ENCODE measurements at regions not wholly inside any gene's neighbourhood (a gene's known extent, or its start where the extent isn't known, plus 50 kb on each side); places are given as distances from the start of the nearest gene placed in this dataset.

- peaks cover 0 to 14% (median 7%) of the 10 kb centered on the region in 8 donors for H3K9me3 ChIP-seq
- peak overlapping the region in 1 of 8 donors; percentile 32 for H3K4me3 ChIP-seq
- intact Hi-C loops (cut with DNase I; ENCODE audit: low total_unique reads), result no loop called here
- H3K27ac ChIP-seq, result peak overlapping the region in 7 of 8 donors; percentile 33 to 78 (median 65)
- H3K4me1 ChIP-seq, result peaks cover 5 to 17% (median 11%) of the 10 kb centered on the region in 6 donors
- H3K27me3 ChIP-seq (replicated peaks in 1 of 7), result no peaks in the 10 kb centered on the region
- DNase-seq, result no peak
- TF ChIP-seq CTCF (IDR thresholded peaks at IDR 0.05 in 8 of 11, conservative IDR thresholded peaks at IDR 0.05 in 3 of 11) (no peak), POLR2AphosphoS5 (IDR thresholded peaks at IDR 0.05) (peak in 1 of 3 donors; percentile 59)
- H3K36me3 ChIP-seq, result no peaks in the 10 kb centered on the region
- WGBS, 5 donors, result 1 to 4% (median 2%) methylated on average over 8 of the region's 8 CpGs
Observed at GRCh38 chr4:19729886-19730651, 521.6 kb upstream of the SLIT2 start.

GRCh38 chr4:19728773-19729172 lies 522.9 kb upstream of the SLIT2 start:
- peaks cover 0 to 9% (median 2%) of the 10 kb centered on the region in 8 donors for H3K9me3 ChIP-seq
- DNase-seq, result no peak
- TF ChIP-seq POLR2A (IDR thresholded peaks at IDR 0.05) (no peak), CTCF (IDR thresholded peaks at IDR 0.05 in 8 of 11, conservative IDR thresholded peaks at IDR 0.05 in 3 of 11) (no peak), POLR2AphosphoS5 (IDR thresholded peaks at IDR 0.05) (no peak)
- no peaks in the 10 kb centered on the region for H3K36me3 ChIP-seq
- H3K27ac ChIP-seq, result peak overlapping the region in 3 of 8 donors; percentile 53 to 78 (median 71)
- H3K4me1 ChIP-seq, result peaks cover 5 to 17% (median 11%) of the 10 kb centered on the region in 6 donors
- 54 to 86% (median 80%) methylated on average over 1 of the region's 1 CpG for WGBS, 5 donors
- no peak overlapping the region for H3K4me3 ChIP-seq
- no peaks in the 10 kb centered on the region for H3K27me3 ChIP-seq (replicated peaks in 1 of 7)
- intact Hi-C loops (cut with DNase I; ENCODE audit: low total_unique reads), result no loop called here

- Histone ChIP-seq H3K4me3 (no peak overlapping the region), H3K9me3 (peaks cover 0 to 10% (median 2%) of the 10 kb centered on the region in 8 donors), H3K36me3 (no peaks in the 10 kb centered on the region), H3K4me1 (peaks cover 5 to 17% (median 11%) of the 10 kb centered on the region in 6 donors), H3K27me3 (replicated peaks in 1 of 7) (no peaks in the 10 kb centered on the region), H3K27ac (no peak overlapping the region)
- intact Hi-C loops (cut with DNase I; ENCODE audit: low total_unique reads), result no loop called here
- TF ChIP-seq POLR2AphosphoS5 (IDR thresholded peaks at IDR 0.05) (no peak), CTCF (IDR thresholded peaks at IDR 0.05 in 8 of 11, conservative IDR thresholded peaks at IDR 0.05 in 3 of 11) (no peak), POLR2A (IDR thresholded peaks at IDR 0.05) (no peak)
- WGBS, 5 donors, result 81 to 96% (median 87%) methylated on average over 8 of the region's 8 CpGs
- DNase-seq, result no peak
Observed at GRCh38 chr4:19727141-19727540, 524.6 kb upstream of the SLIT2 start.

- no peak overlapping the region for H3K27ac ChIP-seq
- no peaks in the 10 kb centered on the region for H3K36me3 ChIP-seq
- 73 to 76% (median 74%) methylated on average over 3 of the region's 3 CpGs for WGBS, 5 donors
- intact Hi-C loops (cut with DNase I; ENCODE audit: low total_unique reads), result no loop called here
- DNase-seq, result no peak
- H3K4me1 ChIP-seq, result peaks cover 5 to 12% (median 8%) of the 10 kb centered on the region in 6 donors
- H3K27me3 ChIP-seq (replicated peaks in 1 of 7), result no peaks in the 10 kb centered on the region
- TF ChIP-seq POLR2A (IDR thresholded peaks at IDR 0.05) (no peak), CTCF (IDR thresholded peaks at IDR 0.05 in 8 of 11, conservative IDR thresholded peaks at IDR 0.05 in 3 of 11) (no peak), POLR2AphosphoS5 (IDR thresholded peaks at IDR 0.05) (no peak)
- H3K4me3 ChIP-seq, result no peak overlapping the region
- H3K9me3 ChIP-seq, result peaks cover 0 to 3% (median 0%) of the 10 kb centered on the region in 8 donors
Observed at GRCh38 chr4:19725130-19725529, 526.6 kb upstream of the SLIT2 start.
